HEK293T (cell line): ENCODE measurements at regions not wholly inside any gene's neighbourhood (a gene's known extent, or its start where the extent isn't known, plus 50 kb on each side); places are given as distances from the start of the nearest gene placed in this dataset.

Experiments
- CTCF ChIA-PET: fragments of 350-600 bp; formaldehyde crosslinking; extraction: SDS; loops from one replicate; lab custom pipeline; 2021; ENCODE audit warnings: antibody characterized with exemption, inconsistent platforms; lab: Yijun Ruan, JAX
- POLR2A ChIA-PET: fragments of 350-600 bp; formaldehyde crosslinking; extraction: SDS; loops from one replicate; lab custom pipeline; 2020; ENCODE audit warnings: antibody characterized with exemption, inconsistent platforms; lab: Yijun Ruan, JAX
- DNase-seq: peaks from one replicate; pipeline ENCODE4 v3.0.0; 2012; ENCODE audit warnings: mixed read lengths; ENCODE audit errors: extremely low spot score
- ARNT ChIP-seq: fragments of 450-650 bp; IDR thresholded peaks from 2 replicates; pipeline ENCODE4 v1.6.1; 2017; ENCODE audit warnings: mild to moderate bottlenecking
- BHLHE40 ChIP-seq: fragments of 450-650 bp; IDR thresholded peaks from 2 replicates; pipeline ENCODE4 v1.6.1; 2016; ENCODE audit warnings: mild to moderate bottlenecking, moderate library complexity, borderline replicate concordance
- CTBP1 ChIP-seq: fragments of 450-650 bp; IDR thresholded peaks from 2 replicates; pipeline ENCODE4 v1.6.1; 2016; ENCODE audit warnings: borderline replicate concordance
- ELF4 ChIP-seq: fragments of 450-650 bp; IDR thresholded peaks from 2 replicates; pipeline ENCODE4 v1.6.1; 2017; ENCODE audit warnings: antibody characterized with exemption
- FOXA1 ChIP-seq: fragments of 450-650 bp; IDR thresholded peaks from 2 replicates; pipeline ENCODE4 v1.6.1; 2016; ENCODE audit warnings: mild to moderate bottlenecking
- FOXK2 ChIP-seq: fragments of 450-650 bp; IDR thresholded peaks from 2 replicates; pipeline ENCODE4 v1.6.1; 2016; ENCODE audit warnings: mild to moderate bottlenecking
- FOXM1 ChIP-seq: fragments of 450-650 bp; IDR thresholded peaks from 2 replicates; pipeline ENCODE4 v1.6.1; 2017; ENCODE audit warnings: mild to moderate bottlenecking, borderline replicate concordance
- HDGF ChIP-seq: fragments of 450-650 bp; IDR thresholded peaks from 2 replicates; pipeline ENCODE4 v1.6.1; 2017; ENCODE audit warnings: antibody characterized with exemption, borderline replicate concordance
- L3MBTL2 ChIP-seq: fragments of 450-650 bp; conservative IDR thresholded peaks from 2 replicates; pipeline ENCODE4 v1.6.1; 2016; ENCODE audit warnings: mild to moderate bottlenecking
- LEF1 ChIP-seq: fragments of 450-650 bp; IDR thresholded peaks from 2 replicates; pipeline ENCODE4 v1.6.1; 2017; ENCODE audit warnings: mild to moderate bottlenecking, borderline replicate concordance
- NFRKB ChIP-seq: fragments of 450-650 bp; IDR thresholded peaks from 2 replicates; pipeline ENCODE4 v1.6.1; 2016; ENCODE audit warnings: mild to moderate bottlenecking, moderate library complexity
- PKNOX1 ChIP-seq: fragments of 450-650 bp; IDR thresholded peaks from 2 replicates; pipeline ENCODE4 v1.6.1; 2016
- SP1 ChIP-seq: fragments of 450-650 bp; IDR thresholded peaks from 2 replicates; pipeline ENCODE4 v1.6.1; 2017
- SUZ12 ChIP-seq: fragments of 450-650 bp; IDR thresholded peaks from 2 replicates; pipeline ENCODE4 v1.6.1; 2016; ENCODE audit warnings: mild to moderate bottlenecking
- TARDBP ChIP-seq: fragments of 450-650 bp; IDR thresholded peaks from 2 replicates; pipeline ENCODE4 v1.6.1; 2016
- ZNF384 ChIP-seq: fragments of 450-650 bp; IDR thresholded peaks from 2 replicates; pipeline ENCODE4 v1.6.1; 2016

- CTCF ChIA-PET, result no interaction called here
- POLR2A ChIA-PET, result interaction anchor here (1.0 kb wide), 1 partner anchor 340 kb away, joined by 4 read pairs; the partner anchor contains the start of gene BTG1
Observed at GRCh38 chr12:92485351-92486348, 217.1 kb upstream of the PLEKHG7 start.

GRCh38 chr12:92482599-92482998 is 220.2 kb upstream of the PLEKHG7 start:
- no peak for DNase-seq
- TF ChIP-seq FOXK2 (no peak), FOXM1 (no peak), HDGF (no peak)
- ChIA-PET CTCF (no interaction called here), POLR2A (no interaction called here)

More at GRCh38 chr12:92485351-92486348, 217.1 kb upstream of the PLEKHG7 start:
- no peak for DNase-seq
- TF ChIP-seq SUZ12, result no peak
- no peak for TF ChIP-seq ZNF384
- no peak for TF ChIP-seq ARNT
- TF ChIP-seq BHLHE40, result no peak
- no peak for TF ChIP-seq FOXK2
- TF ChIP-seq LEF1, result no peak
- TF ChIP-seq HDGF, result no peak
- no peak for TF ChIP-seq PKNOX1
- TF ChIP-seq FOXA1, result no peak
- TF ChIP-seq NFRKB, result no peak

- ChIA-PET POLR2A (no interaction called here), CTCF (no interaction called here)
Observed at GRCh38 chr12:92481066-92481465, 221.7 kb upstream of the PLEKHG7 start.

DNA sequence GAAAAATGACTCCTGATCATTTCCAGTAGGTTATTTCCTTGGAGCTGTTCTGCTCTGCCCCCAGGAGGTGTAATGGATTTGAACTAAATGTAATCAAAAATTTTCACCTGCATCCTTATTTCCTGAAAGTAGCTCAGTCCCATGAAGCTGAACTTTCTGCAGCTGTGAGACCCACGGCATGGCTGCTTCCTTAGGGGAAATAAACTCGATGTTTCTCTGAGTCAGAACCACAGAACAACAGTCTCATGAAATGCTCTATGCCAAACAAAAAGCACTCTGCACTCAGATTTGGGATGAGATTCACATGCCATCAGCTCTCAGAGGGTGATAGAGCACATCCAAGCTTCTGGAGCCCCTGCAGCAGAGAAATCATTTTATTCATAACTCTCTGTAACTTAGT is 224.1 kb upstream of the PLEKHG7 start:
- ChIA-PET POLR2A (no interaction called here), CTCF (no interaction called here)
- DNase-seq, result no peak
- TF ChIP-seq ZNF384 (no peak), SUZ12 (no peak), LEF1 (no peak), NFRKB (no peak), L3MBTL2 (no peak), SP1 (no peak), TARDBP (no peak), BHLHE40 (no peak), ARNT (no peak), CTBP1 (no peak), ELF4 (no peak), PKNOX1 (no peak), FOXA1 (no peak), FOXM1 (no peak)

More at GRCh38 chr12:92481066-92481465, 221.7 kb upstream of the PLEKHG7 start:
- no peak for TF ChIP-seq SUZ12
- no peak for TF ChIP-seq SP1
- no peak for TF ChIP-seq ARNT
- no peak for TF ChIP-seq BHLHE40
- TF ChIP-seq ELF4, result no peak
- no peak for TF ChIP-seq FOXA1
- no peak for TF ChIP-seq ZNF384
- TF ChIP-seq CTBP1, result no peak
- TF ChIP-seq HDGF, result no peak
- TF ChIP-seq PKNOX1, result no peak
- no peak for TF ChIP-seq L3MBTL2
- TF ChIP-seq FOXM1, result no peak
- no peak for TF ChIP-seq FOXK2
- no peak for TF ChIP-seq NFRKB
- no peak for TF ChIP-seq LEF1
- no peak for TF ChIP-seq TARDBP
- DNase-seq, result no peak

GRCh38 chr12:92476844-92477243 is 225.9 kb upstream of the PLEKHG7 start:
- ChIA-PET CTCF (no interaction called here), POLR2A (no interaction called here)
- no peak for DNase-seq
- TF ChIP-seq CTBP1 (no peak), FOXA1 (no peak), PKNOX1 (no peak)

DNA sequence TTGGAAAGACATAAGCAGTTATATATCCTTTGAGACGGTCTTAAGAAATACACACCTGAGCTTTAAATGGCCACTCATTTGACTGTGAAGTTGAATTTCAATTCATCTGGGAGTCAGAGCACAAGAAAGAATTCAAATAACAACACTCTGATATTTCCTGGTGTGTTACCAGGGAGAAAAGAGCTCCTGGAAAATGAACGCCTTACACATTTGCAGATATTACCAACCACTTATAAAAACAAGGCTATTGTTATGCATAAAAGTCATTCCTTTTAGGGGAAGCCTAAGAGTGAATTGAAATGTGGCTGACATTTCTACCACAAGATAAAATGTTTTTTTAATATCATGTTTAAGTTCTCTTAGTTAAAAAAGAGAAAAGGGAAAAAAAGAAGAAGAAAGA is 229.2 kb upstream of the PLEKHG7 start:
- ChIA-PET CTCF (no interaction called here), POLR2A (no interaction called here)
- TF ChIP-seq BHLHE40 (no peak), NFRKB (no peak), CTBP1 (no peak), ARNT (no peak), PKNOX1 (no peak), SP1 (no peak), LEF1 (no peak), FOXK2 (no peak), FOXA1 (no peak), HDGF (no peak), SUZ12 (no peak), ELF4 (no peak), L3MBTL2 (no peak), FOXM1 (no peak)
- no peak for DNase-seq
